ENCODE measurements at regions not wholly inside any gene's neighbourhood (a gene's known extent, or its start where the extent isn't known, plus 50 kb on each side); places are given as distances from the start of the nearest gene placed in this dataset.

- TF ChIP-seq FOXK2 (IDR thresholded peaks at IDR 0.05) = no peak
- no peak for TF ChIP-seq ELF4 (IDR thresholded peaks at IDR 0.05)
- no peak for TF ChIP-seq SP1 (IDR thresholded peaks at IDR 0.05)
- TF ChIP-seq ZNF384 (IDR thresholded peaks at IDR 0.05) = no peak
- no peak for TF ChIP-seq NFRKB (IDR thresholded peaks at IDR 0.05)
- no peak for TF ChIP-seq HDGF (IDR thresholded peaks at IDR 0.05; ENCODE audit: borderline replicate concordance)
- no peak for TF ChIP-seq SUZ12 (IDR thresholded peaks at IDR 0.05)
These were observed 424.0 kb downstream of the SHISA9 start for GRCh38 chr16:13325396-13325795.

All from HEK293T (cell line).